Panc1 (cell line): ENCODE measurements at regions not wholly inside any gene's neighbourhood (a gene's known extent, or its start where the extent isn't known, plus 50 kb on each side); places are given as distances from the start of the nearest gene placed in this dataset.

Experiments used
- CTCF ChIP-seq: fragments of 450-650 bp; IDR thresholded peaks from 2 replicates; pipeline ENCODE4 v1.5.1; 2017; ENCODE audit warnings: mild to moderate bottlenecking
- POLR2AphosphoS5 ChIP-seq: IDR thresholded peaks from 2 replicates; pipeline ENCODE4 v1.6.1; 2012; ENCODE audit warnings: mild to moderate bottlenecking, low read depth, low read length, moderate library complexity
- REST ChIP-seq, 2 experiments: IDR thresholded peaks; 2 replicates each; pipeline ENCODE4 v1.6.1; 2011 to 2012; ENCODE audit warnings: low read depth in 2 of 2, control low read depth in 1 of 2, low read length in 1 of 2, mild to moderate bottlenecking in 1 of 2, moderate library complexity in 1 of 2; ENCODE audit not compliant: insufficient read depth in 1 of 2
- TCF7L2 ChIP-seq: IDR thresholded peaks from 2 replicates; pipeline ENCODE4 v1.6.1; 2011; ENCODE audit warnings: mild to moderate bottlenecking, low read depth, low read length, inconsistent platforms

- TF ChIP-seq CTCF (no peak; the same call in 1 of the 2 replicates), POLR2AphosphoS5 (no peak), REST (IDR thresholded peaks at IDR 0.05; ENCODE audit: insufficient read depth in 1 of 2, low read depth in 2 of 2, low read length in 1 of 2) (no peak), TCF7L2 (no peak)
Observed at GRCh38 chr10:121112579-121113384, 261.6 kb downstream of the WDR11 start.
